Stimulated activated naive CD8-positive, alpha-beta T cell treated with anti-CD3 and anti-CD28 coated beads, Interleukin-15, amount 100 ng/mL, for 72 hours (primary cell): ENCODE measurements at regions not wholly inside any gene's neighbourhood (a gene's known extent, or its start where the extent isn't known, plus 50 kb on each side); places are given as distances from the start of the nearest gene placed in this dataset.
"Not testable (repeated sequence)": the region's sequence is repeated elsewhere in the genome, so short reads cannot be mapped to it uniquely, and the experiment has no call there.

ENCODE experiments used
- ATAC-seq: fragments of 150-1000 bp; cut with Tn5 transposase; 2 replicates; pipeline ENCODE4 v1.10.0; 2021; ENCODE audit warnings: mild to moderate bottlenecking, moderate library complexity
- DNase-seq, 2 donors: peaks; one replicate each; pipeline ENCODE4 v3.0.0; 2021 to 2022
- H3K27ac Mint-ChIP-seq, 2 donors: one replicate each; pipeline ENCODE4 v1.8.0; 2022; ENCODE audit warnings: mild to moderate bottlenecking in 2 of 2, mixed read lengths in 2 of 2, moderate library complexity in 2 of 2
- H3K27me3 Mint-ChIP-seq: one replicate; pipeline ENCODE4 v1.8.0; 2022; ENCODE audit warnings: mixed read lengths
- H3K4me1 Mint-ChIP-seq: one replicate; pipeline ENCODE4 v1.8.0; 2022; ENCODE audit warnings: mild to moderate bottlenecking, mixed read lengths
- H3K4me3 Mint-ChIP-seq, 2 donors: one replicate each; pipeline ENCODE4 v1.8.0; 2022; ENCODE audit warnings: mild to moderate bottlenecking in 2 of 2, mixed read lengths in 2 of 2, moderate library complexity in 1 of 2
- H3K9me3 Mint-ChIP-seq, 2 donors: one replicate each; pipeline ENCODE4 v1.8.0; 2022; ENCODE audit warnings: mixed read lengths in 2 of 2

GRCh38 chr3:128554100-128554464 lies 61.1 kb upstream of the GATA2 start:
- Mint-ChIP-seq H3K27ac (no peak overlapping the region), H3K27me3 (peaks cover 68% of the 10 kb centered on the region), H3K4me1 (peaks cover 8% of the 10 kb centered on the region), H3K9me3 (no peaks in the 10 kb centered on the region), H3K4me3 (no peak overlapping the region)
- no peak for ATAC-seq
- no peak for DNase-seq

- ATAC-seq: no peak
- Mint-ChIP-seq H3K4me3 (no peak overlapping the region), H3K4me1 (peaks cover 10% of the 10 kb centered on the region), H3K27me3 (peaks cover 73% of the 10 kb centered on the region), H3K9me3 (no peaks in the 10 kb centered on the region), H3K27ac (no peak overlapping the region)
- no peak for DNase-seq
These were observed 60.6 kb upstream of the GATA2 start for GRCh38 chr3:128553560-128553959.

GRCh38 chr3:128551867-128552266 lies 58.9 kb upstream of the GATA2 start:
- peaks cover 71% of the 10 kb centered on the region for H3K27me3 Mint-ChIP-seq
- no peaks in the 10 kb centered on the region for H3K9me3 Mint-ChIP-seq
- ATAC-seq (no peak), DNase-seq (no peak)
- no peak overlapping the region for H3K4me3 Mint-ChIP-seq
- H3K4me1 Mint-ChIP-seq: peaks cover 10% of the 10 kb centered on the region
- H3K27ac Mint-ChIP-seq: no peak overlapping the region

GRCh38 chr3:128551451-128551850 lies 58.5 kb upstream of the GATA2 start:
- ATAC-seq (no peak), DNase-seq (no peak)
- Mint-ChIP-seq H3K9me3 (no peaks in the 10 kb centered on the region), H3K27ac (no peak overlapping the region), H3K27me3 (peaks cover 67% of the 10 kb centered on the region), H3K4me1 (peaks cover 10% of the 10 kb centered on the region), H3K4me3 (no peak overlapping the region)

- no peak overlapping the region for H3K4me3 Mint-ChIP-seq
- no peaks in the 10 kb centered on the region for H3K9me3 Mint-ChIP-seq
- peaks cover 10% of the 10 kb centered on the region for H3K4me1 Mint-ChIP-seq
- peaks cover 62% of the 10 kb centered on the region for H3K27me3 Mint-ChIP-seq
- DNase-seq: no peak
- H3K27ac Mint-ChIP-seq: no peak overlapping the region
- peak; percentile 29 for ATAC-seq
These were observed 57.6 kb upstream of the GATA2 start for GRCh38 chr3:128550471-128551126.

GRCh38 chr3:128550113-128550440 lies 57.1 kb upstream of the GATA2 start:
- H3K4me1 Mint-ChIP-seq: peaks cover 10% of the 10 kb centered on the region
- H3K9me3 Mint-ChIP-seq: no peaks in the 10 kb centered on the region

GRCh38 chr3:128549283-128550112 lies 56.5 kb upstream of the GATA2 start:
- H3K27me3 Mint-ChIP-seq: peaks cover 56% of the 10 kb centered on the region
- H3K9me3 Mint-ChIP-seq: no peaks in the 10 kb centered on the region
- no peak overlapping the region for H3K4me3 Mint-ChIP-seq
- DNase-seq (no peak), ATAC-seq (no peak)
- no peak overlapping the region for H3K27ac Mint-ChIP-seq
- H3K4me1 Mint-ChIP-seq: peaks cover 6% of the 10 kb centered on the region

More at GRCh38 chr3:128550113-128550440, 57.1 kb upstream of the GATA2 start:
- H3K27ac Mint-ChIP-seq: no peak overlapping the region
- DNase-seq (no peak), ATAC-seq (no peak)
- H3K4me3 Mint-ChIP-seq: no peak overlapping the region
- H3K27me3 Mint-ChIP-seq: peaks cover 61% of the 10 kb centered on the region

- peaks cover 47% of the 10 kb centered on the region for H3K27me3 Mint-ChIP-seq
- ATAC-seq: no peak
- H3K4me1 Mint-ChIP-seq: peaks cover 6% of the 10 kb centered on the region
- no peak overlapping the region for H3K4me3 Mint-ChIP-seq
- no peak for DNase-seq
- H3K9me3 Mint-ChIP-seq: peaks cover 0 to under 1% of the 10 kb centered on the region in 2 donors
- no peak overlapping the region for H3K27ac Mint-ChIP-seq
These were observed 55.7 kb upstream of the GATA2 start for GRCh38 chr3:128548426-128549282.

- Mint-ChIP-seq H3K9me3 (peaks cover 6 to 7% of the 10 kb centered on the region in 2 donors), H3K4me3 (no peak overlapping the region), H3K4me1 (peaks cover 6% of the 10 kb centered on the region), H3K27me3 (peaks cover 43% of the 10 kb centered on the region), H3K27ac (peak overlapping the region in 1 of 2 donors; percentile 4)
- ATAC-seq (no peak), DNase-seq (no peak)
These were observed 55.0 kb upstream of the GATA2 start for GRCh38 chr3:128548021-128548420.

GRCh38 chr3:128547368-128547987 lies 54.5 kb upstream of the GATA2 start:
- peaks cover 11 to 12% of the 10 kb centered on the region in 2 donors for H3K9me3 Mint-ChIP-seq
- H3K4me3 Mint-ChIP-seq: no peak overlapping the region
- peak overlapping the region in 1 of 2 donors; percentile 4 for H3K27ac Mint-ChIP-seq
- peaks cover 6% of the 10 kb centered on the region for H3K4me1 Mint-ChIP-seq
- H3K27me3 Mint-ChIP-seq: peaks cover 43% of the 10 kb centered on the region
- ATAC-seq (no peak), DNase-seq (no peak)

- Mint-ChIP-seq H3K4me1 (peaks cover 6% of the 10 kb centered on the region), H3K9me3 (peaks cover 11 to 16% of the 10 kb centered on the region in 2 donors), H3K27me3 (peaks cover 37% of the 10 kb centered on the region), H3K4me3 (no peak overlapping the region), H3K27ac (no peak overlapping the region)
- ATAC-seq (no peak), DNase-seq (no peak)
These were observed 53.6 kb upstream of the GATA2 start for GRCh38 chr3:128546646-128547045.

- DNase-seq: no peak
- H3K9me3 Mint-ChIP-seq: peaks cover 11 to 16% of the 10 kb centered on the region in 2 donors
- H3K4me1 Mint-ChIP-seq: peaks cover 6% of the 10 kb centered on the region
- peaks cover 24% of the 10 kb centered on the region for H3K27me3 Mint-ChIP-seq
- no peak for ATAC-seq
- no peak overlapping the region for H3K27ac Mint-ChIP-seq
- H3K4me3 Mint-ChIP-seq: no peak overlapping the region
These were observed 52.2 kb upstream of the GATA2 start for GRCh38 chr3:128545120-128545752.

GRCh38 chr3:128544190-128544589 lies 51.2 kb upstream of the GATA2 start:
- ATAC-seq: no peak
- Mint-ChIP-seq H3K9me3 (peaks cover 11 to 16% of the 10 kb centered on the region in 2 donors), H3K27ac (no peak overlapping the region)

GRCh38 chr3:128543570-128544174 lies 50.7 kb upstream of the GATA2 start:
- not testable (repeated sequence) for H3K27ac Mint-ChIP-seq, H3K4me3 Mint-ChIP-seq, DNase-seq, H3K4me1 Mint-ChIP-seq, ATAC-seq
- peaks cover 11 to 16% of the 10 kb centered on the region in 2 donors for H3K9me3 Mint-ChIP-seq
- H3K27me3 Mint-ChIP-seq: peaks cover 21% of the 10 kb centered on the region

More at GRCh38 chr3:128544190-128544589, 51.2 kb upstream of the GATA2 start:
- Mint-ChIP-seq H3K4me3 (no peak overlapping the region), H3K4me1 (peaks cover 4% of the 10 kb centered on the region), H3K27me3 (peaks cover 26% of the 10 kb centered on the region)
- no peak for DNase-seq
